ENCODE measurements at regions not wholly inside any gene's neighbourhood (a gene's known extent, or its start where the extent isn't known, plus 50 kb on each side); places are given as distances from the start of the nearest gene placed in this dataset.

- no peak overlapping the region for H3K27ac Mint-ChIP-seq
- H3K4me3 Mint-ChIP-seq: no peak overlapping the region
- no peaks in the 10 kb centered on the region for H3K36me3 Mint-ChIP-seq (ENCODE audit: low read depth)
- no peaks in the 10 kb centered on the region for H3K9me3 Mint-ChIP-seq
- H3K4me1 Mint-ChIP-seq (ENCODE audit: low read depth): no peaks in the 10 kb centered on the region
- no peaks in the 10 kb centered on the region for H3K27me3 Mint-ChIP-seq (ENCODE audit: low read depth)
These were observed 173.0 kb upstream of the NEBL start for GRCh38 chr10:21069929-21070700.

DNA sequence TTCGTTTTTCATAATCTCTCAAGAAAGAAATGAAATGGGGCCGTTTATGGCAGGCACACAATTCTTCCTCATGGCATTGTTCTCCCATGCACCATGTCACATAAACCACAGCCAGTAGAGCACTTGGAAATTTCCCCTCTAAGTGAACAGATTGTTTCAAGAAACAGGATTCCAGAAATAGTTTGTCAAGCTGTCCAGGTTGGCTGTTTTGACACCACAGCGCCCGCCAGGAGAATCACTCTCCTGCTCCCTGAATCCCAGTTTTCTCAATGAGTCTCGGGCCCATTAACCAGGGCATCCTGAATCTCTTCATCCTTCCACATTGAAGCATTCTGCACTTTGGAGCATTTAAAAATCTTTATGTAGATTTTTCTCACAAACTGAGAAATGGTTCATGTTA, 172.2 kb upstream of the NEBL start:
- Mint-ChIP-seq H3K36me3 (ENCODE audit: low read depth) (no peaks in the 10 kb centered on the region), H3K4me3 (no peak overlapping the region), H3K27me3 (ENCODE audit: low read depth) (no peaks in the 10 kb centered on the region), H3K4me1 (ENCODE audit: low read depth) (no peaks in the 10 kb centered on the region), H3K27ac (no peak overlapping the region), H3K9me3 (no peaks in the 10 kb centered on the region)

GRCh38 chr10:21068026-21068656, 171.0 kb upstream of the NEBL start:
- no peaks in the 10 kb centered on the region for H3K36me3 Mint-ChIP-seq (ENCODE audit: low read depth)
- H3K9me3 Mint-ChIP-seq: no peaks in the 10 kb centered on the region
- H3K4me3 Mint-ChIP-seq: no peak overlapping the region
- no peak overlapping the region for H3K27ac Mint-ChIP-seq
- H3K27me3 Mint-ChIP-seq (ENCODE audit: low read depth): no peaks in the 10 kb centered on the region
- H3K4me1 Mint-ChIP-seq (ENCODE audit: low read depth): no peaks in the 10 kb centered on the region

DNA sequence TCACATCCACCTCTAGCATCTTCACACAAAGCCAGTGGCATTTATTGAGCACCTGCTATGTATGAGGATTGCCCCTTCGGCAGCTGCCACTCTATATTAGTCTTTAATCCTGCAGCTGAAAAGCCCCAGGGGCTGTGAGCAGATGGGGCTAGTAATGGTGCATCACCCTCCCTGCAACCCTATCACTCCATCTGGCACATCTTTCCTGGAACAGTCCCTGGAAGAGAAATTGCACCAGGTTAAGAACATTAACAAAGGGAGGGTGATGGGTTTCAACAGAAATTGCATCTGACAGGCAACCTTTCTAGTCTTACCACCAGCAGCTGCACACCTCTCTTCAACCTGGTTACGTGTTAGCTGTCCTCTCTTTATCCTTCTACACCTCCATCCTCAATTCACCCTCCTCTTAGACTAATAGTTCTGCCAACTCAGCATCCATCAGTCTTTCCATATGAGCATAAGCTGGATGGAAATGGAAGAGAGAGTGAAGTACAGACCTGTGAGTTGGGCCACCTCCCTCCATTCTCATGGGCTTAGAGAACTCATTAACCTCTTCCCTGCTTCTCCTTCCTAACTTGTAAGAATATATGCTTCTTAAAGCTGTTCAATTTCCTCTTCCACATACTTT, 168.6 kb upstream of the NEBL start:
- Mint-ChIP-seq H3K9me3 (no peaks in the 10 kb centered on the region), H3K4me3 (no peak overlapping the region), H3K27ac (no peak overlapping the region), H3K4me1 (ENCODE audit: low read depth) (no peaks in the 10 kb centered on the region), H3K27me3 (ENCODE audit: low read depth) (no peaks in the 10 kb centered on the region), H3K36me3 (ENCODE audit: low read depth) (no peaks in the 10 kb centered on the region)

DNA sequence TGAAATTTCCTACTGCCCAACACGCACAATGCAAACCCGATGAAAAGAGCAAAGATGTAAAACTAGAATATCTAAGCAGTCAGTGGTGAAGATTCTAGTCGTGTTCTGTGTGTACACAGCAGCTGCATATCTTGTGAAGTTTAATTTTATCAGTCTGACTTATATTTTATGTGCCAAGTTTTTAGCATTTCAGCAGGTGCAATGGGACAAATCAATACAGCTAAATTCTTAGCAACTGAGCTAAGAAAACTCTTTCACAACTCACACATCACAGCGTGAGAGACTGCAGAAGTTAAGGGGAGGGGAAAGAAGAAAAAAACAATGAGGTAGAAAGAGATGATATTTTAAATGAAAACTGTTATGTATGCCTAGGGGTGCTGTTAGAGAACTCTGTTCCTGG, 164.9 kb upstream of the NEBL start:
- H3K4me1 Mint-ChIP-seq (ENCODE audit: low read depth): no peaks in the 10 kb centered on the region
- H3K9me3 Mint-ChIP-seq: peaks cover 4% of the 10 kb centered on the region
- no peak overlapping the region for H3K27ac Mint-ChIP-seq
- no peak overlapping the region for H3K4me3 Mint-ChIP-seq
- H3K27me3 Mint-ChIP-seq (ENCODE audit: low read depth): no peaks in the 10 kb centered on the region
- H3K36me3 Mint-ChIP-seq (ENCODE audit: low read depth): no peaks in the 10 kb centered on the region

- no peaks in the 10 kb centered on the region for H3K36me3 Mint-ChIP-seq (ENCODE audit: low read depth)
- peaks cover 4% of the 10 kb centered on the region for H3K9me3 Mint-ChIP-seq
- no peak overlapping the region for H3K4me3 Mint-ChIP-seq
- H3K27ac Mint-ChIP-seq: no peak overlapping the region
- H3K4me1 Mint-ChIP-seq (ENCODE audit: low read depth): no peaks in the 10 kb centered on the region
- H3K27me3 Mint-ChIP-seq (ENCODE audit: low read depth): no peaks in the 10 kb centered on the region
These were observed 164.1 kb upstream of the NEBL start for GRCh38 chr10:21061184-21061583.

DNA sequence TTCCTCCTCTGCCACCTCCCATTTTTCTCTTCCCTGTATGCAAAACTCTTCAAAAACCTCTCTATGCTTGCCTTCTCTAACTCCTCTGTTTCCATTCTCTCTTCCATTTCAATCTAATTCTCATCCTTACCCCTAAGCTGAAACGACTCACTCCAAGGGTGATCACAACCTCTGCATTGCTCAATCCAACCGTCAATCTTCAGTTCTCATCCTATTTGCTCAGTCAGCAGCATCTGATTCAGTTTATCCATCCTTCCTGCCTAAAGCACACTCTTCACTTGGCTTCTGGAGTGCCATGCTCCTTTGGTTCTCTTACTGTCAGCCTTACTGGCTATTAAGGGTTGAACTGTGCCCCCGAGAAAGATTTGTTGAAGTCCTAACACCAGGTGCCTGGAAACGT, 163.5 kb upstream of the NEBL start:
- Mint-ChIP-seq H3K9me3 (peaks cover 4% of the 10 kb centered on the region), H3K27me3 (ENCODE audit: low read depth) (no peaks in the 10 kb centered on the region), H3K27ac (no peak overlapping the region), H3K36me3 (ENCODE audit: low read depth) (no peaks in the 10 kb centered on the region), H3K4me3 (no peak overlapping the region), H3K4me1 (ENCODE audit: low read depth) (no peaks in the 10 kb centered on the region)

GRCh38 chr10:21057989-21058388, 160.9 kb upstream of the NEBL start:
- no peaks in the 10 kb centered on the region for H3K36me3 Mint-ChIP-seq (ENCODE audit: low read depth)
- H3K4me1 Mint-ChIP-seq (ENCODE audit: low read depth): no peaks in the 10 kb centered on the region
- H3K27ac Mint-ChIP-seq: no peak overlapping the region
- H3K27me3 Mint-ChIP-seq (ENCODE audit: low read depth): no peaks in the 10 kb centered on the region
- H3K9me3 Mint-ChIP-seq: peaks cover 7% of the 10 kb centered on the region
- H3K4me3 Mint-ChIP-seq: no peak overlapping the region

GRCh38 chr10:21057436-21057835, 160.3 kb upstream of the NEBL start:
- no peak overlapping the region for H3K4me3 Mint-ChIP-seq
- no peaks in the 10 kb centered on the region for H3K4me1 Mint-ChIP-seq (ENCODE audit: low read depth)
- no peak overlapping the region for H3K27ac Mint-ChIP-seq
- H3K36me3 Mint-ChIP-seq (ENCODE audit: low read depth): no peaks in the 10 kb centered on the region
- no peaks in the 10 kb centered on the region for H3K27me3 Mint-ChIP-seq (ENCODE audit: low read depth)
- H3K9me3 Mint-ChIP-seq: peaks cover 7% of the 10 kb centered on the region

DNA sequence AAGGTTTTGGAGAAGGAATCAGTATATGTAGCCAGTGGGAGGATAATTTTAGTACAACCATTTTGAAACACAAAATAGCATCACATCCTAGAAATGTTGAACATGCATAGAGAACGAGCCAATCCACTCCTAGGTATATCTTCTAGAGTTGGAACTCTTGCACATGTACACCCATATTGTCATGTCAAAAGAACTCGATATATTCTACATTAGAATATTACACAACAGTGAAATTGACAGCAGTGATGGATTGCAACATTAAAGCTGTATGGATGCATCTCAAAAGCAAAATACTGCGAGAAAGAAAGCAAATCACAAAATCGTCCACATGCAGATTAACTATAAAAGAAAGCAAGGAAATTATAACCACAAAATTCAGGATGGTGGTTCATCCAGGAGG, 159.3 kb upstream of the NEBL start:
- H3K4me3 Mint-ChIP-seq: no peak overlapping the region
- peaks cover 7% of the 10 kb centered on the region for H3K9me3 Mint-ChIP-seq
- no peaks in the 10 kb centered on the region for H3K27me3 Mint-ChIP-seq (ENCODE audit: low read depth)
- H3K4me1 Mint-ChIP-seq (ENCODE audit: low read depth): no peaks in the 10 kb centered on the region
- H3K27ac Mint-ChIP-seq: no peak overlapping the region
- no peaks in the 10 kb centered on the region for H3K36me3 Mint-ChIP-seq (ENCODE audit: low read depth)

GRCh38 chr10:21055339-21056135, 158.4 kb upstream of the NEBL start:
- H3K4me1 Mint-ChIP-seq (ENCODE audit: low read depth): no peaks in the 10 kb centered on the region
- no peaks in the 10 kb centered on the region for H3K36me3 Mint-ChIP-seq (ENCODE audit: low read depth)
- no peaks in the 10 kb centered on the region for H3K27me3 Mint-ChIP-seq (ENCODE audit: low read depth)
- H3K9me3 Mint-ChIP-seq: peaks cover 7% of the 10 kb centered on the region
- H3K4me3 Mint-ChIP-seq: no peak overlapping the region
- no peak overlapping the region for H3K27ac Mint-ChIP-seq

- peaks cover 5% of the 10 kb centered on the region for H3K9me3 Mint-ChIP-seq
- H3K4me1 Mint-ChIP-seq (ENCODE audit: low read depth): no peaks in the 10 kb centered on the region
- H3K27me3 Mint-ChIP-seq (ENCODE audit: low read depth): no peaks in the 10 kb centered on the region
- H3K4me3 Mint-ChIP-seq: no peak overlapping the region
- no peaks in the 10 kb centered on the region for H3K36me3 Mint-ChIP-seq (ENCODE audit: low read depth)
- no peak overlapping the region for H3K27ac Mint-ChIP-seq
These were observed 157.0 kb upstream of the NEBL start for GRCh38 chr10:21053953-21054690.

- no peak overlapping the region for H3K4me3 Mint-ChIP-seq
- H3K9me3 Mint-ChIP-seq: peaks cover 3% of the 10 kb centered on the region
- no peaks in the 10 kb centered on the region for H3K27me3 Mint-ChIP-seq (ENCODE audit: low read depth)
- H3K27ac Mint-ChIP-seq: no peak overlapping the region
- no peaks in the 10 kb centered on the region for H3K4me1 Mint-ChIP-seq (ENCODE audit: low read depth)
- H3K36me3 Mint-ChIP-seq (ENCODE audit: low read depth): no peaks in the 10 kb centered on the region
These were observed 155.6 kb upstream of the NEBL start for GRCh38 chr10:21052709-21053104.

GRCh38 chr10:21052072-21052708, 155.1 kb upstream of the NEBL start:
- H3K9me3 Mint-ChIP-seq: peaks cover 3% of the 10 kb centered on the region
- H3K27ac Mint-ChIP-seq: no peak overlapping the region
- H3K4me1 Mint-ChIP-seq (ENCODE audit: low read depth): no peaks in the 10 kb centered on the region
- H3K4me3 Mint-ChIP-seq: no peak overlapping the region
- H3K36me3 Mint-ChIP-seq (ENCODE audit: low read depth): no peaks in the 10 kb centered on the region
- no peaks in the 10 kb centered on the region for H3K27me3 Mint-ChIP-seq (ENCODE audit: low read depth)

All from T-helper 1 cell treated with Interleukin-12 subunit alpha and Interleukin-12 subunit beta and Interleukin-4 antibody, amounts not matched to agents 30 μg/mL and 1 μg/mL, for 36 hours (primary cell).